Calu3 (cell line): ENCODE measurements at regions not wholly inside any gene's neighbourhood (a gene's known extent, or its start where the extent isn't known, plus 50 kb on each side); places are given as distances from the start of the nearest gene placed in this dataset.

Experiments
- BruUV-seq: library from RNA; stranded (reverse); fragments of 400-500 nt; replicated peaks from 2 replicates; lab custom pipeline; 2021; lab: Mats Ljungman, UMichigan
- CTCF ChIA-PET: fragments of 300-600 bp; sonication (Branson Sonifier 250); formaldehyde crosslinking; loops from one replicate; lab custom pipeline; 2022; ENCODE audit warnings: antibody characterized with exemption; lab: Charles Lee
- DNase-seq: peaks from one replicate; pipeline ENCODE4 v3.0.0; 2022
- H3K27ac Mint-ChIP-seq: one replicate; pipeline ENCODE4 v1.8.0; 2022; ENCODE audit warnings: mixed read lengths; ENCODE audit not compliant: unreplicated experiment
- H3K27me3 Mint-ChIP-seq: one replicate; pipeline ENCODE4 v1.8.0; 2022; ENCODE audit warnings: mixed read lengths; ENCODE audit not compliant: unreplicated experiment
- H3K36me3 Mint-ChIP-seq: one replicate; pipeline ENCODE4 v1.8.0; 2022; ENCODE audit warnings: mild to moderate bottlenecking, moderate library complexity, mixed read lengths; ENCODE audit not compliant: insufficient read depth, unreplicated experiment
- H3K4me1 Mint-ChIP-seq: one replicate; pipeline ENCODE4 v1.8.0; 2022; ENCODE audit warnings: mild to moderate bottlenecking, low read depth, mixed read lengths; ENCODE audit not compliant: unreplicated experiment
- H3K4me3 Mint-ChIP-seq: one replicate; pipeline ENCODE4 v1.8.0; 2022; ENCODE audit warnings: mild to moderate bottlenecking, low read depth, moderate library complexity, mixed read lengths; ENCODE audit not compliant: unreplicated experiment
- H3K9me3 Mint-ChIP-seq: one replicate; pipeline ENCODE4 v1.8.0; 2022; ENCODE audit warnings: low read depth, mixed read lengths; ENCODE audit not compliant: unreplicated experiment
- intact Hi-C: fragments of 100-400 bp; cut with micrococcal nuclease; formaldehyde crosslinking; loops from one replicate; pipeline ENCODE4 v1.10.0; 2022; ENCODE audit not compliant: unreplicated experiment
- TF ChIP-seq, protein P1 (sequence below): fragments of 200-600 bp; IDR thresholded peaks from one replicate; pipeline ENCODE4 v1.8.0; 2022; ENCODE audit warnings: antibody characterized with exemption; ENCODE audit not compliant: unreplicated experiment

DNA sequence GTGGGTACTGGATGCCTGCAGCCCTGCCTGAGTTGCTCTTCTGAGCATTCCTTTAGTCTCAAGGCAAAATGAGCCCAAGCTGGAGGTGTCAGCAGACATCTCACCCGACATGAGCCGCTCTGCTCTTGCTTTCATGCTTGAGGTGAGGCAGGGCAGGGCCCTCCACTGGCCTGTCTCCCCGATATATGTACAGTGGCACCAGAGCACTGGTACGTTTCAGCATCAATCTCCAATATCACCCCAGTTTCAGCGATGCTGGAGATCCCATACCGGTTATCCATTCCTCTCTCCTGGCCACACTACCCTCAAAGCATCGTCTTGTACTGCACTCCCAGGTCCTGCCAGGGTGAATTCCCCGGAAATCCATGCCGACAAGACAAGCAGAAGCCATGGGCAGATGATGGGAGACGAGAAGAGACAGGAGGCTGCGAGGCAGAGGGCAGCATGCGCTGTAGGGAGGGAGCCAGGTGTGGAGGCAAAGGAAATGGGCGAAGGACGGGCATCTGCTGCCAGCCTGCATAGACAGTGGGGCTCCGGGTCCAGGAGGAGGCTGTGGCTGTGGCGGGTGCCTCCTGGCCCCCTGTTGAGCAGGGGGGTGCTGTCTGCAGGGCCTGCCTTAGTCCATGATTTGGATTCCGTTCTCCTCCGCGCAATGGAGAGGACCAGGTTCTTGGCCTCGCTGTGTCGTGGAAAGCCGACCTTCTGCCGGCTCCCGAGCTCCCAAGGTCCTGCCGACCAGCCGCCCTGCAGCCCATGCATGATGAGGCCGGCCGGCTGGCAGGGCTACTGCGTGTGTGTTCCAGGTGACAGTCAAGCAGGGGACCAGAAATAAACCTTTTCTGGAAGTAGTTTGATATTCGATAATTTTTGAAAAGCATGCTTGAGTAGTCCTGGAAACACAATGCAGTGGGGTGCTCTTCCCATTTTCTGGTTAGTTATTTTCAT, 152.2 kb upstream of the IRX2 start:
- H3K27me3 Mint-ChIP-seq, result no peaks in the 10 kb centered on the region
- intact Hi-C loops, result no loop called here

DNA sequence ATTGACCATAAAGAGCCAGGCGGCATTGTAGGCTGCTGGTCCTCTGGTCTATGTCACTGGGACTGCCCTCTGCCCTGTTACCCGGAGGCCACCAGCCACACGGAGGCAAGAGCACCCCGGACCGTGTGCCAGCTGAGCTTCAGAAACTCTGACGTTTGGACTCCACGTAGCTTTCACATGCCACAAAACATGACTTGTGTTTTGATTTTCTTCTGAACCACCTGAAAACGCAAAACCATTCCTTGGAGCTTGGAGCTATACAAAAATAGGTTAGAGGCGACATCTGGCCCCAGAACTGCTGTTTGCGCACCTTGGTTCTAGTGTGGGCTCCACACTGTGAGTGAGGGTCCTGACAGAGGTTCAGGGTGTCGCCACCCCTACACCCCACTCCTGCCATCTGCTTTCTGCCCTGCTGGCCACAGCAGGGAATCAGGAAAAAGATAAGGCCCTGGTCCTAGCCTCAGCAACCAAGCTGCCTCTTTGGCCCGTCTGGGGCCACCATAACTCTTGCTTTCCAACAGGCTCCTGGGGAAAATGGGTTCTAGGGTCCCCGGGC, 151.3 kb upstream of the IRX2 start:
- intact Hi-C loops, result no loop called here
- no peak overlapping the region for H3K4me3 Mint-ChIP-seq
- H3K27me3 Mint-ChIP-seq, result no peaks in the 10 kb centered on the region
- peaks cover 13% of the 10 kb centered on the region for H3K9me3 Mint-ChIP-seq
- H3K27ac Mint-ChIP-seq, result no peak overlapping the region
- no peaks in the 10 kb centered on the region for H3K36me3 Mint-ChIP-seq
- TF ChIP-seq, protein P1, sequence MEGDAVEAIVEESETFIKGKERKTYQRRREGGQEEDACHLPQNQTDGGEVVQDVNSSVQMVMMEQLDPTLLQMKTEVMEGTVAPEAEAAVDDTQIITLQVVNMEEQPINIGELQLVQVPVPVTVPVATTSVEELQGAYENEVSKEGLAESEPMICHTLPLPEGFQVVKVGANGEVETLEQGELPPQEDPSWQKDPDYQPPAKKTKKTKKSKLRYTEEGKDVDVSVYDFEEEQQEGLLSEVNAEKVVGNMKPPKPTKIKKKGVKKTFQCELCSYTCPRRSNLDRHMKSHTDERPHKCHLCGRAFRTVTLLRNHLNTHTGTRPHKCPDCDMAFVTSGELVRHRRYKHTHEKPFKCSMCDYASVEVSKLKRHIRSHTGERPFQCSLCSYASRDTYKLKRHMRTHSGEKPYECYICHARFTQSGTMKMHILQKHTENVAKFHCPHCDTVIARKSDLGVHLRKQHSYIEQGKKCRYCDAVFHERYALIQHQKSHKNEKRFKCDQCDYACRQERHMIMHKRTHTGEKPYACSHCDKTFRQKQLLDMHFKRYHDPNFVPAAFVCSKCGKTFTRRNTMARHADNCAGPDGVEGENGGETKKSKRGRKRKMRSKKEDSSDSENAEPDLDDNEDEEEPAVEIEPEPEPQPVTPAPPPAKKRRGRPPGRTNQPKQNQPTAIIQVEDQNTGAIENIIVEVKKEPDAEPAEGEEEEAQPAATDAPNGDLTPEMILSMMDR, result no peak
- H3K4me1 Mint-ChIP-seq, result no peaks in the 10 kb centered on the region
- BruUV-seq, result no TSS peak
- CTCF ChIA-PET, result no interaction called here
- DNase-seq, result no peak

More for the DNA sequence above, 152.2 kb upstream of the IRX2 start:
- H3K9me3 Mint-ChIP-seq, result peaks cover 13% of the 10 kb centered on the region
- H3K4me3 Mint-ChIP-seq, result no peak overlapping the region
- BruUV-seq, result no TSS peak
- DNase-seq, result no peak
- TF ChIP-seq, protein P1, result no peak
- no peak overlapping the region for H3K27ac Mint-ChIP-seq
- H3K4me1 Mint-ChIP-seq, result no peaks in the 10 kb centered on the region
- no peaks in the 10 kb centered on the region for H3K36me3 Mint-ChIP-seq
- CTCF ChIA-PET, result no interaction called here

DNA sequence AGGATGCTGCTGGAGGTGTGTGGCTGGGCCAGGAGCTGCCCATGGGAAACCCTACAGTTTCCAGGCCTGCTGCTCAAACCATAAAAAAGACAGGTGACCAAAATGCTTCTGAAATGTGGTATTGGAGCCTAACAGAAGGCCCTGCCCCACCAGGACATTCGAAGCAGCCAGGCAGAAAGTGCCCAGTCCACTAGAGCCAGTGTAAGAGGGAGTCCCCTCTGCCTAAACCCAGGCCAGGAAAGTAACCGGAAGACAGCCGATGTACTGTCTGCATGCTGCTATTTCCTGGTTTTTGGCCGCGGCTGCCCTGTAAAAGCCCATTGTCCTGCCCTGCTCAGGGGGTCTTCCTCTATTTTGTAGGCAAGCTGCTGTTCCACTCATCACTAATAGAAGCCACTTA, 150.7 kb upstream of the IRX2 start:
- Mint-ChIP-seq H3K4me3 (no peak overlapping the region), H3K36me3 (no peaks in the 10 kb centered on the region), H3K27me3 (no peaks in the 10 kb centered on the region), H3K27ac (no peak overlapping the region), H3K9me3 (peaks cover 13% of the 10 kb centered on the region), H3K4me1 (no peaks in the 10 kb centered on the region)
- BruUV-seq, result no TSS peak
- DNase-seq, result no peak
- TF ChIP-seq, protein P1, result no peak
- intact Hi-C loops, result no loop called here
- CTCF ChIA-PET, result no interaction called here

DNA sequence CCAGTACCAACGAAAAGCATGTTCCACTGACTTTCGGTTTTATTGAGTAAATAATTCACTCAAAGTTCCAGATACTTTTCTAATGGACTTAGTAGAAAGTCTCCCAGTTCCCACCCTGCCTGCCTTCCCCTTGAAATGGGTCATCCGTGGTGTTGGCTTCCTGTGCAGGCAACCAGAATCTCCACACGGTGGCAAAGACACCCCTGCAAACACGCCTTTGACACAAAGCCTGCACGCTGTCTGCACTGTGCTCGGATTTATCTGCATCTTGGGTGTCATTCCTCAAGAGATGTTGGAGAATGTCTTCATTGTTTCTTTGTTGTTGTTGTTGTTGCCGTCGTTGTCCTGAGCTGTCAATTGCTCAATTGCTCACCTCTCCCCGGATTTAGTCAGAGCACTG, 150.0 kb upstream of the IRX2 start:
- H3K4me3 Mint-ChIP-seq, result no peak overlapping the region
- CTCF ChIA-PET, result no interaction called here

More for the DNA sequence above, 150.0 kb upstream of the IRX2 start:
- TF ChIP-seq, protein P1, result no peak
- intact Hi-C loops, result no loop called here
- DNase-seq, result no peak
- Mint-ChIP-seq H3K4me1 (no peaks in the 10 kb centered on the region), H3K36me3 (no peaks in the 10 kb centered on the region), H3K27ac (no peak overlapping the region), H3K27me3 (no peaks in the 10 kb centered on the region), H3K9me3 (peaks cover 13% of the 10 kb centered on the region)
- no TSS peak for BruUV-seq
